GM12878 (cell line): ENCODE measurements at regions not wholly inside any gene's neighbourhood (a gene's known extent, or its start where the extent isn't known, plus 50 kb on each side); places are given as distances from the start of the nearest gene placed in this dataset.

Experiments used
- ATAC-seq: fragments of 200-7000 bp; cut with Tn5 transposase; 3 replicates; pipeline ENCODE4 v1.9.1; 2020; ENCODE audit warnings: mild to moderate bottlenecking, moderate library complexity
- BruUV-seq: library from RNA; stranded (reverse); fragments of 400-500 nt; replicated peaks from 2 replicates; lab custom pipeline; 2021; lab: Mats Ljungman, UMichigan
- CTCF ChIA-PET: fragments of 300-600 bp; sonication (Branson Sonifier 250); formaldehyde crosslinking; extraction: SDS; loops from one replicate; lab custom pipeline; 2021; ENCODE audit warnings: inconsistent platforms; lab: Yijun Ruan, JAX
- POLR2A ChIA-PET: fragments of 350-600 bp; formaldehyde crosslinking; extraction: SDS; loops from one replicate; lab custom pipeline; 2021; ENCODE audit warnings: inconsistent platforms; lab: Charles Lee
- RAD21 ChIA-PET: fragments of 300-600 bp; sonication (Branson Sonifier 250); formaldehyde crosslinking; loops from one replicate; lab custom pipeline; 2023; ENCODE audit warnings: antibody characterized with exemption; ENCODE audit not compliant: unreplicated experiment; lab: Charles Lee
- SMC1A ChIA-PET: fragments of 300-600 bp; sonication (Branson Sonifier 250); formaldehyde crosslinking; loops from one replicate; lab custom pipeline; 2023; ENCODE audit not compliant: unreplicated experiment, uncharacterized antibody; lab: Charles Lee
- DNase-seq: peaks from one replicate; pipeline ENCODE4 v3.0.0-alpha.2; 2011; ENCODE audit warnings: low read depth, low spot score
- FAIRE-seq: peaks from 3 replicates; lab custom pipeline; 2011; peaks lifted over from hg19 to GRCh38; lab: Jason Lieb, UNC
- H2AFZ ChIP-seq: 2 replicates; pipeline ENCODE4 v1.6.0; 2011; ENCODE audit warnings: low read depth, low read length, control low read depth; ENCODE audit not compliant: control insufficient read depth
- H3K27ac ChIP-seq: 2 replicates; pipeline ENCODE4 v1.5.1; 2011; ENCODE audit warnings: control low read depth; ENCODE audit not compliant: control insufficient read depth, insufficient read depth
- H3K27me3 ChIP-seq, 2 experiments: replicated peaks in 1 of 2; 2 replicates each; pipeline versions ENCODE4 v1.6.0 to v1.6.1; 2011; ENCODE audit warnings: low read length in 1 of 2; ENCODE audit not compliant: control insufficient read depth in 2 of 2, insufficient read depth in 2 of 2
- H3K36me3 ChIP-seq, 2 experiments: 2 replicates each; pipeline ENCODE4 v1.5.1; 2011; ENCODE audit warnings: low read length in 1 of 2; ENCODE audit not compliant: control insufficient read depth in 2 of 2, insufficient read depth in 2 of 2
- H3K4me1 ChIP-seq: 2 replicates; pipeline ENCODE4 v1.6.1; 2011; ENCODE audit warnings: mild to moderate bottlenecking, low read length, moderate library complexity, mixed read lengths; ENCODE audit not compliant: control insufficient read depth, insufficient read depth
- H3K4me2 ChIP-seq: 2 replicates; pipeline ENCODE4 v1.6.0; 2011; ENCODE audit warnings: control low read depth; ENCODE audit not compliant: control insufficient read depth, insufficient read depth
- H3K4me3 ChIP-seq: fragments of 200-600 bp; sonication (generic); 2 replicates; pipeline ENCODE4 v1.5.1; 2016
- H3K79me2 ChIP-seq: 2 replicates; pipeline ENCODE4 v1.6.0; 2011; ENCODE audit warnings: low read length; ENCODE audit not compliant: control insufficient read depth, insufficient read depth
- H3K9ac ChIP-seq: 2 replicates; pipeline ENCODE4 v1.8.0; 2011; ENCODE audit warnings: low read length, control low read depth, mixed read lengths; ENCODE audit not compliant: control insufficient read depth, insufficient read depth
- H3K9me3 ChIP-seq: replicated peaks from 3 replicates; pipeline ENCODE4 v1.5.1; 2011; ENCODE audit warnings: mild to moderate bottlenecking, low read length; ENCODE audit not compliant: control insufficient read depth, insufficient read depth
- H4K20me1 ChIP-seq: 2 replicates; pipeline ENCODE4 v1.6.0; 2011; ENCODE audit not compliant: control insufficient read depth, insufficient read depth
- BCL11A ChIP-seq: IDR thresholded peaks from 2 replicates; pipeline ENCODE4 v1.6.1; 2011; ENCODE audit warnings: low read depth, low read length
- CHD4 ChIP-seq: fragments of 200-600 bp; sonication (generic); IDR thresholded peaks from 2 replicates; pipeline ENCODE4 v1.6.1; 2016; ENCODE audit warnings: mild to moderate bottlenecking
- CREM ChIP-seq: IDR thresholded peaks from 2 replicates; pipeline ENCODE4 v1.6.1; 2014; ENCODE audit warnings: antibody characterized with exemption, low read depth
- EGR1 ChIP-seq, 2 experiments: IDR thresholded peaks; 1 replicate in 1 of 2; 2 replicates in 1 of 2; pipeline ENCODE4 v1.6.1; 2011 to 2012; ENCODE audit warnings: low read depth in 2 of 2, low read length in 2 of 2, borderline replicate concordance in 1 of 2, mild to moderate bottlenecking in 1 of 2, moderate library complexity in 1 of 2
- KDM1A ChIP-seq: fragments of 200-600 bp; sonication (generic); IDR thresholded peaks from 2 replicates; pipeline ENCODE4 v1.6.1; 2016; ENCODE audit warnings: borderline replicate concordance
- KLF5 ChIP-seq: fragments of 450-650 bp; IDR thresholded peaks from 2 replicates; pipeline ENCODE4 v1.6.1; 2014; ENCODE audit warnings: mild to moderate bottlenecking; ENCODE audit not compliant: partially characterized antibody
- NR2C1 ChIP-seq: fragments of 450-650 bp; IDR thresholded peaks from 2 replicates; pipeline ENCODE4 v1.6.1; 2017; ENCODE audit warnings: antibody characterized with exemption, mild to moderate bottlenecking, moderate library complexity
- NR2F1 ChIP-seq: fragments of 450-650 bp; conservative IDR thresholded peaks from 2 replicates; pipeline ENCODE4 v1.6.1; 2017; ENCODE audit warnings: mild to moderate bottlenecking
- RELA ChIP-seq: fragments of 450-650 bp; IDR thresholded peaks from 2 replicates; pipeline ENCODE4 v1.8.0; 2014; ENCODE audit warnings: borderline replicate concordance; ENCODE audit not compliant: partially characterized antibody
- SIN3A ChIP-seq: IDR thresholded peaks from 2 replicates; pipeline ENCODE4 v1.6.1; 2012; ENCODE audit warnings: low read depth, low read length, improper control_type of control experiment
- ZNF384 ChIP-seq: IDR thresholded peaks from 2 replicates; pipeline ENCODE4 v1.6.1; 2012; ENCODE audit warnings: low read depth, mild to moderate bottlenecking, low read length, improper control_type of control experiment, borderline replicate concordance
- WGBS: methylation state at CpG from one replicate; pipeline ENCODE4 v1.1.6; 2016; ENCODE audit warnings: low lambda C conversion rate; ENCODE audit not compliant: insufficient replicate concordance, insufficient coverage; ENCODE audit errors: missing lambda C conversion rate; 5-methylcytosine and 5-hydroxymethylcytosine counted together
- in situ Hi-C: fragments of 300-500 bp; cut with MboI; formaldehyde crosslinking; loops from 9 replicates; pipeline ENCODE4 v1.14.3; 2018; ENCODE audit warnings: mixed read lengths
- intact Hi-C: fragments of 100-400 bp; cut with micrococcal nuclease; formaldehyde crosslinking; loops from one replicate; pipeline ENCODE4 v1.14.2; 2022; ENCODE audit not compliant: unreplicated experiment
- TF ChIP-seq, protein P1 (sequence below): fragments of 450-650 bp; IDR thresholded peaks from 2 replicates; pipeline ENCODE4 v1.6.1; 2017; ENCODE audit warnings: mild to moderate bottlenecking, low read depth, inconsistent platforms; ENCODE audit not compliant: poor library complexity, severe bottlenecking
- TF ChIP-seq, protein P2 (sequence below): fragments of 450-650 bp; IDR thresholded peaks from 2 replicates; pipeline ENCODE4 v1.6.1; 2014; ENCODE audit warnings: mild to moderate bottlenecking
- TF ChIP-seq, protein P3 (sequence below): fragments of 450-650 bp; formaldehyde crosslinking; IDR thresholded peaks from 2 replicates; pipeline ENCODE4 v1.4.0; 2020; ENCODE audit warnings: mild to moderate bottlenecking, moderate library complexity
- TF ChIP-seq, protein P4 (sequence below): fragments of 450-650 bp; IDR thresholded peaks from 2 replicates; pipeline ENCODE4 v1.6.1; 2017; ENCODE audit warnings: borderline replicate concordance

DNA sequence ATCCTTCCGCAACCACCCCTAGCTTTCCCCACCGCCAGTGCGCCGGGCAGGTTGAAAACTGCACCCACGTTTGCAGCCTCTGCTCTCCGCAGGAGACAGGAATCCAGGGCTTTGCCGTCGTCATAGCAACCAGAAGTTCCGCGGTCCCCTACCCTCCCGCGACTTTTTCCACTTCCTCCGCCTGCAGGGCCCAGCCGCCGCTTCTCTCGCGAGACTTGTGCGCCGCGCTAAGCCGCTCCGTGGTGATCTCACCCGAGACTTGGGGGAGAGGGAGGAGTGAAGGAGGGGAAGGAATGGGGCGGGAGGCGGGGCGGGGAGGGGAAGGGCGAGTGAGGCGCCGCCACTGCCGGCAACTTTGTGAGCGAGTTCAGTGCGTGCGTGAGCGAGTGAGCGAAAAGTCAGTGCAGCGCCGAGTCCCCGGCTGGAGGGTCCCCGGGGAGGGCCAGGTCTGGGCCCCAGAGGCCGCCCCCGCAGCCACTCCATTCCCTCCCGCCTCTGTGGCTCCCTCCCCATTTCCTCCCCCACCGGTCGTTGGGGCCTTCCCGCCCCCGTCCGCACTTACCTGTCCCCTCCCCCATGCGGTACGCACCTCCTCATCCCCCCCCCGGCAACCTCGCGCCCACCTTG is 413.0 kb downstream of the PCNX1 start, which contains the start of gene SIPA1L1:
SIPA1L1 (plus strand) TSS at position 370 of the 627 bp plus-strand sequence.
- DNase-seq (peak; percentile 96), ATAC-seq (peak; percentile 79), FAIRE-seq (peak; percentile 66)
- in situ Hi-C loops, result loop anchor here (5.0 kb wide), 1 partner anchor 177 kb away; no protein-coding TSS in a partner anchor
- Histone ChIP-seq H3K4me1 (peaks cover 11% of the 10 kb centered on the region), H3K79me2 (peaks cover 46% of the 10 kb centered on the region), H3K36me3 (no peaks in the 10 kb centered on the region), H3K27me3 (no peaks in the 10 kb centered on the region), H3K4me2 (peak within 1 kb of the TSS; percentile 94), H2AFZ (peak within 1 kb of the TSS; percentile 86), H3K4me3 (peak within 1 kb of the TSS; percentile 98), H3K9ac (peak within 1 kb of the TSS; percentile 94), H3K9me3 (no peaks in the 10 kb centered on the region), H4K20me1 (no peaks in the 10 kb centered on the region), H3K27ac (peak within 1 kb of the TSS; percentile 94)
- CTCF ChIA-PET, result interaction anchor here (0.7 to 3.0 kb wide), 3 partner anchors 15 to 432 kb away, joined by 3 to 8 read pairs (median 4); no protein-coding TSS in a partner anchor
- no TSS peak for BruUV-seq
- RAD21 ChIA-PET, result interaction anchor here (1.0 to 9.4 kb wide), 8 partner anchors 14 to 297 kb away, joined by 3 to 151 read pairs (median 5); no protein-coding TSS in a partner anchor
- POLR2A ChIA-PET, result interaction anchor here (0.6 to 1.8 kb wide), 2 partner anchors 36 to 134 kb away, joined by 4 read pairs; no protein-coding TSS in a partner anchor
- intact Hi-C loops, result loop anchor here (1.0 to 10.0 kb wide), 6 partner anchors 115 to 433 kb away; no protein-coding TSS in a partner anchor
- SMC1A ChIA-PET, result interaction anchor here (1.3 to 8.5 kb wide), 3 partner anchors 37 to 232 kb away, joined by 4 to 150 read pairs (median 92); no protein-coding TSS in a partner anchor
- under 1% methylated on average over 34 of the region's 52 CpGs for WGBS
- TF ChIP-seq EGR1 (IDR thresholded peaks at IDR 0.05; ENCODE audit: borderline replicate concordance in 1 of 2, low read depth in 2 of 2, low read length in 2 of 2) (peak in 1 of 2 experiments; percentile 97; a peak in 2 of 3 replicates), KDM1A (no peak), NR2C1 (no peak), RELA (no peak), SIN3A (peak; percentile 94; the same call in 1 of the 2 replicates), CREM (peak; percentile 27), NR2F1 (no peak), ZNF384 (no peak), KLF5 (no peak), BCL11A (peak; percentile 40; the same call in 1 of the 2 replicates), CHD4 (no peak)
- TF ChIP-seq, protein P1, sequence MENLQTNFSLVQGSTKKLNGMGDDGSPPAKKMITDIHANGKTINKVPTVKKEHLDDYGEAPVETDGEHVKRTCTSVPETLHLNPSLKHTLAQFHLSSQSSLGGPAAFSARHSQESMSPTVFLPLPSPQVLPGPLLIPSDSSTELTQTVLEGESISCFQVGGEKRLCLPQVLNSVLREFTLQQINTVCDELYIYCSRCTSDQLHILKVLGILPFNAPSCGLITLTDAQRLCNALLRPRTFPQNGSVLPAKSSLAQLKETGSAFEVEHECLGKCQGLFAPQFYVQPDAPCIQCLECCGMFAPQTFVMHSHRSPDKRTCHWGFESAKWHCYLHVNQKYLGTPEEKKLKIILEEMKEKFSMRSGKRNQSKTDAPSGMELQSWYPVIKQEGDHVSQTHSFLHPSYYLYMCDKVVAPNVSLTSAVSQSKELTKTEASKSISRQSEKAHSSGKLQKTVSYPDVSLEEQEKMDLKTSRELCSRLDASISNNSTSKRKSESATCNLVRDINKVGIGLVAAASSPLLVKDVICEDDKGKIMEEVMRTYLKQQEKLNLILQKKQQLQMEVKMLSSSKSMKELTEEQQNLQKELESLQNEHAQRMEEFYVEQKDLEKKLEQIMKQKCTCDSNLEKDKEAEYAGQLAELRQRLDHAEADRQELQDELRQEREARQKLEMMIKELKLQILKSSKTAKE, result no peak
- TF ChIP-seq, protein P2, sequence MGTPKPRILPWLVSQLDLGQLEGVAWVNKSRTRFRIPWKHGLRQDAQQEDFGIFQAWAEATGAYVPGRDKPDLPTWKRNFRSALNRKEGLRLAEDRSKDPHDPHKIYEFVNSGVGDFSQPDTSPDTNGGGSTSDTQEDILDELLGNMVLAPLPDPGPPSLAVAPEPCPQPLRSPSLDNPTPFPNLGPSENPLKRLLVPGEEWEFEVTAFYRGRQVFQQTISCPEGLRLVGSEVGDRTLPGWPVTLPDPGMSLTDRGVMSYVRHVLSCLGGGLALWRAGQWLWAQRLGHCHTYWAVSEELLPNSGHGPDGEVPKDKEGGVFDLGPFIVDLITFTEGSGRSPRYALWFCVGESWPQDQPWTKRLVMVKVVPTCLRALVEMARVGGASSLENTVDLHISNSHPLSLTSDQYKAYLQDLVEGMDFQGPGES, result no peak
- TF ChIP-seq, protein P3, sequence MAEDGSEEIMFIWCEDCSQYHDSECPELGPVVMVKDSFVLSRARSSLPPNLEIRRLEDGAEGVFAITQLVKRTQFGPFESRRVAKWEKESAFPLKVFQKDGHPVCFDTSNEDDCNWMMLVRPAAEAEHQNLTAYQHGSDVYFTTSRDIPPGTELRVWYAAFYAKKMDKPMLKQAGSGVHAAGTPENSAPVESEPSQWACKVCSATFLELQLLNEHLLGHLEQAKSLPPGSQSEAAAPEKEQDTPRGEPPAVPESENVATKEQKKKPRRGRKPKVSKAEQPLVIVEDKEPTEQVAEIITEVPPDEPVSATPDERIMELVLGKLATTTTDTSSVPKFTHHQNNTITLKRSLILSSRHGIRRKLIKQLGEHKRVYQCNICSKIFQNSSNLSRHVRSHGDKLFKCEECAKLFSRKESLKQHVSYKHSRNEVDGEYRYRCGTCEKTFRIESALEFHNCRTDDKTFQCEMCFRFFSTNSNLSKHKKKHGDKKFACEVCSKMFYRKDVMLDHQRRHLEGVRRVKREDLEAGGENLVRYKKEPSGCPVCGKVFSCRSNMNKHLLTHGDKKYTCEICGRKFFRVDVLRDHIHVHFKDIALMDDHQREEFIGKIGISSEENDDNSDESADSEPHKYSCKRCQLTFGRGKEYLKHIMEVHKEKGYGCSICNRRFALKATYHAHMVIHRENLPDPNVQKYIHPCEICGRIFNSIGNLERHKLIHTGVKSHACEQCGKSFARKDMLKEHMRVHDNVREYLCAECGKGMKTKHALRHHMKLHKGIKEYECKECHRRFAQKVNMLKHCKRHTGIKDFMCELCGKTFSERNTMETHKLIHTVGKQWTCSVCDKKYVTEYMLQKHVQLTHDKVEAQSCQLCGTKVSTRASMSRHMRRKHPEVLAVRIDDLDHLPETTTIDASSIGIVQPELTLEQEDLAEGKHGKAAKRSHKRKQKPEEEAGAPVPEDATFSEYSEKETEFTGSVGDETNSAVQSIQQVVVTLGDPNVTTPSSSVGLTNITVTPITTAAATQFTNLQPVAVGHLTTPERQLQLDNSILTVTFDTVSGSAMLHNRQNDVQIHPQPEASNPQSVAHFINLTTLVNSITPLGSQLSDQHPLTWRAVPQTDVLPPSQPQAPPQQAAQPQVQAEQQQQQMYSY (CRISPR knock-in tag), result no peak
- TF ChIP-seq, protein P4, sequence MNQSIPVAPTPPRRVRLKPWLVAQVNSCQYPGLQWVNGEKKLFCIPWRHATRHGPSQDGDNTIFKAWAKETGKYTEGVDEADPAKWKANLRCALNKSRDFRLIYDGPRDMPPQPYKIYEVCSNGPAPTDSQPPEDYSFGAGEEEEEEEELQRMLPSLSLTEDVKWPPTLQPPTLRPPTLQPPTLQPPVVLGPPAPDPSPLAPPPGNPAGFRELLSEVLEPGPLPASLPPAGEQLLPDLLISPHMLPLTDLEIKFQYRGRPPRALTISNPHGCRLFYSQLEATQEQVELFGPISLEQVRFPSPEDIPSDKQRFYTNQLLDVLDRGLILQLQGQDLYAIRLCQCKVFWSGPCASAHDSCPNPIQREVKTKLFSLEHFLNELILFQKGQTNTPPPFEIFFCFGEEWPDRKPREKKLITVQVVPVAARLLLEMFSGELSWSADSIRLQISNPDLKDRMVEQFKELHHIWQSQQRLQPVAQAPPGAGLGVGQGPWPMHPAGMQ, result peak; percentile 87
